ENCODE measurements at regions not wholly inside any gene's neighbourhood (a gene's known extent, or its start where the extent isn't known, plus 50 kb on each side); places are given as distances from the start of the nearest gene placed in this dataset.

DNA sequence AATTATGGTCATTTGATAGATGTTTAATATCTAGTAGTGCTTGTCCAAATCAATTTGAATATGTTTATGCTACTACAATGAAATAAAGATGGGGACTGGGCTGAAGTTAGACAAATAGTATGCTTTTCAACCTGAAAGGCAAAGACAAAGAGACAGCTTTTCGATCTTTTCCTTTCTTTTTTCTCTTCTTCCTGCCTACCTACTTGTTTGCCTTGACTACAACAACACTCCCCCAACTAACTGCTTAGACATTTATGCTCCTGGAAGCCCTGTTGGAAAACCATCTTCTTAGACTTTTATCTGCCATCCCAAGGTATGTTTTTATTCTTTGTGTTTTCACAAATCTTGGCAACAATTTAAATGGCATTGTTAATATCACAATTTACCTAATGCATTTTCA, 374.4 kb upstream of the DDI1 start:
- no peaks in the 10 kb centered on the region for H3K36me3 Mint-ChIP-seq
- POLR2A ChIA-PET = no interaction called here
- CTCF ChIA-PET = interaction anchor here (1.7 kb wide), 1 partner anchor 20 kb away, joined by 6 read pairs; no protein-coding TSS in a partner anchor
- no peaks in the 10 kb centered on the region for H3K27me3 Mint-ChIP-seq (ENCODE audit: low read depth)
- H3K9me3 Mint-ChIP-seq = no peaks in the 10 kb centered on the region
- DNase-seq (ENCODE audit: low spot score) (no peak), ATAC-seq (no peak)
- no peak overlapping the region for H3K27ac Mint-ChIP-seq
- no peaks in the 10 kb centered on the region for H3K4me1 Mint-ChIP-seq
- TF ChIP-seq ZNF671 (CRISPR knock-in tag; IDR thresholded peaks at IDR 0.05) = no peak
- TF ChIP-seq, protein P1, sequence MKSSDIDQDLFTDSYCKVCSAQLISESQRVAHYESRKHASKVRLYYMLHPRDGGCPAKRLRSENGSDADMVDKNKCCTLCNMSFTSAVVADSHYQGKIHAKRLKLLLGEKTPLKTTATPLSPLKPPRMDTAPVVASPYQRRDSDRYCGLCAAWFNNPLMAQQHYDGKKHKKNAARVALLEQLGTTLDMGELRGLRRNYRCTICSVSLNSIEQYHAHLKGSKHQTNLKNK (CRISPR knock-in tag; IDR thresholded peaks at IDR 0.05) = no peak
- TF ChIP-seq, protein P2, sequence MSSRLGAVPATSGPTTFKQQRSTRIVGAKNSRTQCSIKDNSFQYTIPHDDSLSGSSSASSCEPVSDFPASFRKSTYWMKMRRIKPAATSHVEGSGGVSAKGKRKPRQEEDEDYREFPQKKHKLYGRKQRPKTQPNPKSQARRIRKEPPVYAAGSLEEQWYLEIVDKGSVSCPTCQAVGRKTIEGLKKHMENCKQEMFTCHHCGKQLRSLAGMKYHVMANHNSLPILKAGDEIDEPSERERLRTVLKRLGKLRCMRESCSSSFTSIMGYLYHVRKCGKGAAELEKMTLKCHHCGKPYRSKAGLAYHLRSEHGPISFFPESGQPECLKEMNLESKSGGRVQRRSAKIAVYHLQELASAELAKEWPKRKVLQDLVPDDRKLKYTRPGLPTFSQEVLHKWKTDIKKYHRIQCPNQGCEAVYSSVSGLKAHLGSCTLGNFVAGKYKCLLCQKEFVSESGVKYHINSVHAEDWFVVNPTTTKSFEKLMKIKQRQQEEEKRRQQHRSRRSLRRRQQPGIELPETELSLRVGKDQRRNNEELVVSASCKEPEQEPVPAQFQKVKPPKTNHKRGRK (CRISPR knock-in tag; IDR thresholded peaks at IDR 0.05; ENCODE audit: borderline replicate concordance) = no peak
- TF ChIP-seq NFATC4 (CRISPR knock-in tag; IDR thresholded peaks at IDR 0.05) = no peak
- TF ChIP-seq, protein P3, sequence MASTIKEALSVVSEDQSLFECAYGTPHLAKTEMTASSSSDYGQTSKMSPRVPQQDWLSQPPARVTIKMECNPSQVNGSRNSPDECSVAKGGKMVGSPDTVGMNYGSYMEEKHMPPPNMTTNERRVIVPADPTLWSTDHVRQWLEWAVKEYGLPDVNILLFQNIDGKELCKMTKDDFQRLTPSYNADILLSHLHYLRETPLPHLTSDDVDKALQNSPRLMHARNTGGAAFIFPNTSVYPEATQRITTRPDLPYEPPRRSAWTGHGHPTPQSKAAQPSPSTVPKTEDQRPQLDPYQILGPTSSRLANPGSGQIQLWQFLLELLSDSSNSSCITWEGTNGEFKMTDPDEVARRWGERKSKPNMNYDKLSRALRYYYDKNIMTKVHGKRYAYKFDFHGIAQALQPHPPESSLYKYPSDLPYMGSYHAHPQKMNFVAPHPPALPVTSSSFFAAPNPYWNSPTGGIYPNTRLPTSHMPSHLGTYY (CRISPR knock-in tag; IDR thresholded peaks at IDR 0.05) = no peak
- no peak for TF ChIP-seq FOXJ3 (CRISPR knock-in tag; IDR thresholded peaks at IDR 0.05; ENCODE audit: borderline replicate concordance)
- TF ChIP-seq, protein P4, sequence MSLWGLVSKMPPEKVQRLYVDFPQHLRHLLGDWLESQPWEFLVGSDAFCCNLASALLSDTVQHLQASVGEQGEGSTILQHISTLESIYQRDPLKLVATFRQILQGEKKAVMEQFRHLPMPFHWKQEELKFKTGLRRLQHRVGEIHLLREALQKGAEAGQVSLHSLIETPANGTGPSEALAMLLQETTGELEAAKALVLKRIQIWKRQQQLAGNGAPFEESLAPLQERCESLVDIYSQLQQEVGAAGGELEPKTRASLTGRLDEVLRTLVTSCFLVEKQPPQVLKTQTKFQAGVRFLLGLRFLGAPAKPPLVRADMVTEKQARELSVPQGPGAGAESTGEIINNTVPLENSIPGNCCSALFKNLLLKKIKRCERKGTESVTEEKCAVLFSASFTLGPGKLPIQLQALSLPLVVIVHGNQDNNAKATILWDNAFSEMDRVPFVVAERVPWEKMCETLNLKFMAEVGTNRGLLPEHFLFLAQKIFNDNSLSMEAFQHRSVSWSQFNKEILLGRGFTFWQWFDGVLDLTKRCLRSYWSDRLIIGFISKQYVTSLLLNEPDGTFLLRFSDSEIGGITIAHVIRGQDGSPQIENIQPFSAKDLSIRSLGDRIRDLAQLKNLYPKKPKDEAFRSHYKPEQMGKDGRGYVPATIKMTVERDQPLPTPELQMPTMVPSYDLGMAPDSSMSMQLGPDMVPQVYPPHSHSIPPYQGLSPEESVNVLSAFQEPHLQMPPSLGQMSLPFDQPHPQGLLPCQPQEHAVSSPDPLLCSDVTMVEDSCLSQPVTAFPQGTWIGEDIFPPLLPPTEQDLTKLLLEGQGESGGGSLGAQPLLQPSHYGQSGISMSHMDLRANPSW (CRISPR knock-in tag; conservative IDR thresholded peaks at IDR 0.05; ENCODE audit: low read depth) = no peak
- TF ChIP-seq EMX1 (CRISPR knock-in tag; IDR thresholded peaks at IDR 0.05) = no peak
- no peak for TF ChIP-seq NR1H2 (CRISPR knock-in tag; IDR thresholded peaks at IDR 0.05)
- TF ChIP-seq, protein P5, sequence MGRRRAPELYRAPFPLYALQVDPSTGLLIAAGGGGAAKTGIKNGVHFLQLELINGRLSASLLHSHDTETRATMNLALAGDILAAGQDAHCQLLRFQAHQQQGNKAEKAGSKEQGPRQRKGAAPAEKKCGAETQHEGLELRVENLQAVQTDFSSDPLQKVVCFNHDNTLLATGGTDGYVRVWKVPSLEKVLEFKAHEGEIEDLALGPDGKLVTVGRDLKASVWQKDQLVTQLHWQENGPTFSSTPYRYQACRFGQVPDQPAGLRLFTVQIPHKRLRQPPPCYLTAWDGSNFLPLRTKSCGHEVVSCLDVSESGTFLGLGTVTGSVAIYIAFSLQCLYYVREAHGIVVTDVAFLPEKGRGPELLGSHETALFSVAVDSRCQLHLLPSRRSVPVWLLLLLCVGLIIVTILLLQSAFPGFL (CRISPR knock-in tag; IDR thresholded peaks at IDR 0.05; ENCODE audit: borderline replicate concordance) = no peak
- TF ChIP-seq, protein P6, sequence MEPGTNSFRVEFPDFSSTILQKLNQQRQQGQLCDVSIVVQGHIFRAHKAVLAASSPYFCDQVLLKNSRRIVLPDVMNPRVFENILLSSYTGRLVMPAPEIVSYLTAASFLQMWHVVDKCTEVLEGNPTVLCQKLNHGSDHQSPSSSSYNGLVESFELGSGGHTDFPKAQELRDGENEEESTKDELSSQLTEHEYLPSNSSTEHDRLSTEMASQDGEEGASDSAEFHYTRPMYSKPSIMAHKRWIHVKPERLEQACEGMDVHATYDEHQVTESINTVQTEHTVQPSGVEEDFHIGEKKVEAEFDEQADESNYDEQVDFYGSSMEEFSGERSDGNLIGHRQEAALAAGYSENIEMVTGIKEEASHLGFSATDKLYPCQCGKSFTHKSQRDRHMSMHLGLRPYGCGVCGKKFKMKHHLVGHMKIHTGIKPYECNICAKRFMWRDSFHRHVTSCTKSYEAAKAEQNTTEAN (CRISPR knock-in tag; IDR thresholded peaks at IDR 0.05) = no peak
- TF ChIP-seq, protein P7, sequence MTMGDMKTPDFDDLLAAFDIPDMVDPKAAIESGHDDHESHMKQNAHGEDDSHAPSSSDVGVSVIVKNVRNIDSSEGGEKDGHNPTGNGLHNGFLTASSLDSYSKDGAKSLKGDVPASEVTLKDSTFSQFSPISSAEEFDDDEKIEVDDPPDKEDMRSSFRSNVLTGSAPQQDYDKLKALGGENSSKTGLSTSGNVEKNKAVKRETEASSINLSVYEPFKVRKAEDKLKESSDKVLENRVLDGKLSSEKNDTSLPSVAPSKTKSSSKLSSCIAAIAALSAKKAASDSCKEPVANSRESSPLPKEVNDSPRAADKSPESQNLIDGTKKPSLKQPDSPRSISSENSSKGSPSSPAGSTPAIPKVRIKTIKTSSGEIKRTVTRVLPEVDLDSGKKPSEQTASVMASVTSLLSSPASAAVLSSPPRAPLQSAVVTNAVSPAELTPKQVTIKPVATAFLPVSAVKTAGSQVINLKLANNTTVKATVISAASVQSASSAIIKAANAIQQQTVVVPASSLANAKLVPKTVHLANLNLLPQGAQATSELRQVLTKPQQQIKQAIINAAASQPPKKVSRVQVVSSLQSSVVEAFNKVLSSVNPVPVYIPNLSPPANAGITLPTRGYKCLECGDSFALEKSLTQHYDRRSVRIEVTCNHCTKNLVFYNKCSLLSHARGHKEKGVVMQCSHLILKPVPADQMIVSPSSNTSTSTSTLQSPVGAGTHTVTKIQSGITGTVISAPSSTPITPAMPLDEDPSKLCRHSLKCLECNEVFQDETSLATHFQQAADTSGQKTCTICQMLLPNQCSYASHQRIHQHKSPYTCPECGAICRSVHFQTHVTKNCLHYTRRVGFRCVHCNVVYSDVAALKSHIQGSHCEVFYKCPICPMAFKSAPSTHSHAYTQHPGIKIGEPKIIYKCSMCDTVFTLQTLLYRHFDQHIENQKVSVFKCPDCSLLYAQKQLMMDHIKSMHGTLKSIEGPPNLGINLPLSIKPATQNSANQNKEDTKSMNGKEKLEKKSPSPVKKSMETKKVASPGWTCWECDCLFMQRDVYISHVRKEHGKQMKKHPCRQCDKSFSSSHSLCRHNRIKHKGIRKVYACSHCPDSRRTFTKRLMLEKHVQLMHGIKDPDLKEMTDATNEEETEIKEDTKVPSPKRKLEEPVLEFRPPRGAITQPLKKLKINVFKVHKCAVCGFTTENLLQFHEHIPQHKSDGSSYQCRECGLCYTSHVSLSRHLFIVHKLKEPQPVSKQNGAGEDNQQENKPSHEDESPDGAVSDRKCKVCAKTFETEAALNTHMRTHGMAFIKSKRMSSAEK (CRISPR knock-in tag; IDR thresholded peaks at IDR 0.05; ENCODE audit: borderline replicate concordance) = no peak
- TF ChIP-seq, protein P8, sequence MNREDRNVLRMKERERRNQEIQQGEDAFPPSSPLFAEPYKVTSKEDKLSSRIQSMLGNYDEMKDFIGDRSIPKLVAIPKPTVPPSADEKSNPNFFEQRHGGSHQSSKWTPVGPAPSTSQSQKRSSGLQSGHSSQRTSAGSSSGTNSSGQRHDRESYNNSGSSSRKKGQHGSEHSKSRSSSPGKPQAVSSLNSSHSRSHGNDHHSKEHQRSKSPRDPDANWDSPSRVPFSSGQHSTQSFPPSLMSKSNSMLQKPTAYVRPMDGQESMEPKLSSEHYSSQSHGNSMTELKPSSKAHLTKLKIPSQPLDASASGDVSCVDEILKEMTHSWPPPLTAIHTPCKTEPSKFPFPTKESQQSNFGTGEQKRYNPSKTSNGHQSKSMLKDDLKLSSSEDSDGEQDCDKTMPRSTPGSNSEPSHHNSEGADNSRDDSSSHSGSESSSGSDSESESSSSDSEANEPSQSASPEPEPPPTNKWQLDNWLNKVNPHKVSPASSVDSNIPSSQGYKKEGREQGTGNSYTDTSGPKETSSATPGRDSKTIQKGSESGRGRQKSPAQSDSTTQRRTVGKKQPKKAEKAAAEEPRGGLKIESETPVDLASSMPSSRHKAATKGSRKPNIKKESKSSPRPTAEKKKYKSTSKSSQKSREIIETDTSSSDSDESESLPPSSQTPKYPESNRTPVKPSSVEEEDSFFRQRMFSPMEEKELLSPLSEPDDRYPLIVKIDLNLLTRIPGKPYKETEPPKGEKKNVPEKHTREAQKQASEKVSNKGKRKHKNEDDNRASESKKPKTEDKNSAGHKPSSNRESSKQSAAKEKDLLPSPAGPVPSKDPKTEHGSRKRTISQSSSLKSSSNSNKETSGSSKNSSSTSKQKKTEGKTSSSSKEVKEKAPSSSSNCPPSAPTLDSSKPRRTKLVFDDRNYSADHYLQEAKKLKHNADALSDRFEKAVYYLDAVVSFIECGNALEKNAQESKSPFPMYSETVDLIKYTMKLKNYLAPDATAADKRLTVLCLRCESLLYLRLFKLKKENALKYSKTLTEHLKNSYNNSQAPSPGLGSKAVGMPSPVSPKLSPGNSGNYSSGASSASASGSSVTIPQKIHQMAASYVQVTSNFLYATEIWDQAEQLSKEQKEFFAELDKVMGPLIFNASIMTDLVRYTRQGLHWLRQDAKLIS (CRISPR knock-in tag; IDR thresholded peaks at IDR 0.05; ENCODE audit: borderline replicate concordance) = no peak
- no peak for TF ChIP-seq ELF4 (CRISPR knock-in tag; IDR thresholded peaks at IDR 0.05; ENCODE audit: low read depth)
- no peak for TF ChIP-seq ZNF317 (CRISPR knock-in tag; IDR thresholded peaks at IDR 0.05; ENCODE audit: borderline replicate concordance, low read depth)
- TF ChIP-seq JAZF1 (CRISPR knock-in tag; IDR thresholded peaks at IDR 0.05) = no peak
- no peak overlapping the region for H3K4me3 Mint-ChIP-seq
